ENCODE measurements at regions not wholly inside any gene's neighbourhood (a gene's known extent, or its start where the extent isn't known, plus 50 kb on each side); places are given as distances from the start of the nearest gene placed in this dataset.
"Not testable (repeated sequence)": the region's sequence is repeated elsewhere in the genome, so short reads cannot be mapped to it uniquely, and the experiment has no call there.

GRCh38 chr21:27860314-27860955 lies 893.5 kb upstream of the ADAMTS5 start:
- 60 to 63% methylated on average over 3 of the region's 3 CpGs for WGBS, 2 donors
- H3K4me3 ChIP-seq; H3K27ac ChIP-seq; H3K27me3 ChIP-seq; H3K4me1 ChIP-seq; H3K9me3 ChIP-seq; H3K36me3 ChIP-seq; intact Hi-C loops (cut with DNase I); DNase-seq: not testable (repeated sequence)

- DNase-seq; intact Hi-C loops (cut with DNase I); H3K36me3 ChIP-seq; H3K4me3 ChIP-seq; H3K27me3 ChIP-seq; H3K4me1 ChIP-seq; H3K27ac ChIP-seq; H3K9me3 ChIP-seq: not testable (repeated sequence)
- 64 to 74% methylated on average over 5 of the region's 5 CpGs for WGBS, 2 donors
Observed at GRCh38 chr21:27858053-27858825, 891.4 kb upstream of the ADAMTS5 start.

- H3K9me3 ChIP-seq; H3K27ac ChIP-seq; H3K36me3 ChIP-seq; DNase-seq; H3K4me3 ChIP-seq; H3K4me1 ChIP-seq; intact Hi-C loops (cut with DNase I); H3K27me3 ChIP-seq: not testable (repeated sequence)
- 43 to 56% methylated on average over 2 to 3 of the region's 3 CpGs for WGBS, 2 donors
Observed at GRCh38 chr21:27856988-27857387, 890.1 kb upstream of the ADAMTS5 start.

- Histone ChIP-seq H3K27ac (peak overlapping the region in 1 of 4 donors; percentile 14), H3K4me3 (no peak overlapping the region), H3K4me1 (no peaks in the 10 kb centered on the region), H3K36me3 (no peaks in the 10 kb centered on the region), H3K27me3 (no peaks in the 10 kb centered on the region), H3K9me3 (no peaks in the 10 kb centered on the region)
- WGBS, 2 donors: 80 to 89% methylated on average over 3 of the region's 3 CpGs
- no peak for DNase-seq
- intact Hi-C loops (cut with DNase I): no loop called here
- no peak for TF ChIP-seq POLR2A (IDR thresholded peaks at IDR 0.05)
- no peak for TF ChIP-seq CTCF (IDR thresholded peaks at IDR 0.05)
Observed at GRCh38 chr21:27841084-27841672, 874.3 kb upstream of the ADAMTS5 start.

- Histone ChIP-seq H3K36me3 (no peaks in the 10 kb centered on the region), H3K4me1 (no peaks in the 10 kb centered on the region), H3K9me3 (no peaks in the 10 kb centered on the region), H3K4me3 (no peak overlapping the region), H3K27me3 (no peaks in the 10 kb centered on the region), H3K27ac (peak overlapping the region in 1 of 4 donors; percentile 14)
- no peak for DNase-seq
- intact Hi-C loops (cut with DNase I): no loop called here
- 39 to 46% methylated on average over 3 of the region's 3 CpGs for WGBS, 2 donors
- no peak for TF ChIP-seq POLR2A (IDR thresholded peaks at IDR 0.05)
- no peak for TF ChIP-seq CTCF (IDR thresholded peaks at IDR 0.05)
Observed at GRCh38 chr21:27840262-27840661, 873.4 kb upstream of the ADAMTS5 start.

- 53 to 58% methylated on average over 3 of the region's 3 CpGs for WGBS, 2 donors
- intact Hi-C loops (cut with DNase I): no loop called here
- no peaks in the 10 kb centered on the region for H3K27me3 ChIP-seq
- no peak overlapping the region for H3K27ac ChIP-seq
- H3K4me1 ChIP-seq: no peaks in the 10 kb centered on the region
- TF ChIP-seq CTCF (IDR thresholded peaks at IDR 0.05) (no peak), POLR2A (IDR thresholded peaks at IDR 0.05) (no peak)
- H3K36me3 ChIP-seq: no peaks in the 10 kb centered on the region
- no peaks in the 10 kb centered on the region for H3K9me3 ChIP-seq
- H3K4me3 ChIP-seq: no peak overlapping the region
- no peak for DNase-seq
Observed at GRCh38 chr21:27839512-27840115, 872.7 kb upstream of the ADAMTS5 start.
